Thoracic aorta (tissue), 2 donors: ENCODE measurements at regions not wholly inside any gene's neighbourhood (a gene's known extent, or its start where the extent isn't known, plus 50 kb on each side); places are given as distances from the start of the nearest gene placed in this dataset.
A peak's percentile ranks its signal among the peaks of the same experiment; 100 is the strongest.

Experiments
- ATAC-seq: fragments of 150-250 bp; one replicate; pipeline ENCODE4 v1.8.0; 2017; ENCODE audit warnings: low read depth; ENCODE audit not compliant: insufficient number of reproducible peaks, low FRiP score
- DNase-seq: peaks from one replicate; pipeline ENCODE4 v3.0.0-alpha.2; 2020; ENCODE audit warnings: low spot score
- H3K27ac ChIP-seq, 2 donors: fragments of 200-600 bp; sonication (generic); 1 replicate in 1 of 2; 2 replicates in 1 of 2; pipeline ENCODE4 v1.5.1; 2016; ENCODE audit warnings: mild to moderate bottlenecking in 2 of 2, moderate library complexity in 2 of 2
- H3K27me3 ChIP-seq: fragments of 200-600 bp; sonication (generic); replicated peaks from 2 replicates; pipeline ENCODE4 v1.6.0; 2016; ENCODE audit warnings: mild to moderate bottlenecking; ENCODE audit not compliant: insufficient read depth
- H3K36me3 ChIP-seq: fragments of 200-600 bp; sonication (generic); one replicate; pipeline ENCODE4 v1.5.1; 2016
- H3K4me1 ChIP-seq, 2 donors: fragments of 200-600 bp; sonication (generic); 1 replicate in 1 of 2; 2 replicates in 1 of 2; pipeline versions ENCODE4 v1.5.1 to v1.6.0; 2016; ENCODE audit warnings: low read depth in 2 of 2, mild to moderate bottlenecking in 1 of 2; ENCODE audit not compliant: control insufficient read depth in 1 of 2
- H3K4me3 ChIP-seq: fragments of 200-600 bp; sonication (generic); 2 replicates; pipeline ENCODE4 v1.5.1; 2016; ENCODE audit warnings: mild to moderate bottlenecking
- H3K9me3 ChIP-seq: fragments of 200-600 bp; sonication (generic); 2 replicates; pipeline ENCODE4 v1.5.1; 2016
- CTCF ChIP-seq: fragments of 200-600 bp; sonication (generic); IDR thresholded peaks from one replicate; pipeline ENCODE4 v1.5.1; 2019; ENCODE audit warnings: antibody characterized with exemption

GRCh38 chr11:70498171-70498571, 99.8 kb downstream of the CTTN start:
- Histone ChIP-seq H3K27me3 (no peaks in the 10 kb centered on the region), H3K9me3 (no peaks in the 10 kb centered on the region), H3K36me3 (no peaks in the 10 kb centered on the region), H3K4me1 (peaks cover 0 to 11% of the 10 kb centered on the region in 2 donors), H3K4me3 (no peak overlapping the region), H3K27ac (no peak overlapping the region)
- no peak for TF ChIP-seq CTCF
- ATAC-seq (no peak), DNase-seq (no peak)

GRCh38 chr11:70498976-70499801, 100.9 kb downstream of the CTTN start:
- Histone ChIP-seq H3K9me3 (no peaks in the 10 kb centered on the region), H3K27me3 (no peaks in the 10 kb centered on the region), H3K4me1 (peaks cover 0 to 11% of the 10 kb centered on the region in 2 donors), H3K27ac (no peak overlapping the region), H3K36me3 (no peaks in the 10 kb centered on the region), H3K4me3 (no peak overlapping the region)
- no peak for DNase-seq
- ATAC-seq: no peak
- no peak for TF ChIP-seq CTCF

GRCh38 chr11:70500076-70500847, 101.9 kb downstream of the CTTN start:
- no peak for TF ChIP-seq CTCF
- no peak overlapping the region for H3K4me3 ChIP-seq
- H3K36me3 ChIP-seq: no peaks in the 10 kb centered on the region
- no peaks in the 10 kb centered on the region for H3K9me3 ChIP-seq
- peaks cover 0 to 11% of the 10 kb centered on the region in 2 donors for H3K4me1 ChIP-seq
- ATAC-seq (no peak), DNase-seq (no peak)
- H3K27ac ChIP-seq: no peak overlapping the region
- H3K27me3 ChIP-seq: no peaks in the 10 kb centered on the region

DNA sequence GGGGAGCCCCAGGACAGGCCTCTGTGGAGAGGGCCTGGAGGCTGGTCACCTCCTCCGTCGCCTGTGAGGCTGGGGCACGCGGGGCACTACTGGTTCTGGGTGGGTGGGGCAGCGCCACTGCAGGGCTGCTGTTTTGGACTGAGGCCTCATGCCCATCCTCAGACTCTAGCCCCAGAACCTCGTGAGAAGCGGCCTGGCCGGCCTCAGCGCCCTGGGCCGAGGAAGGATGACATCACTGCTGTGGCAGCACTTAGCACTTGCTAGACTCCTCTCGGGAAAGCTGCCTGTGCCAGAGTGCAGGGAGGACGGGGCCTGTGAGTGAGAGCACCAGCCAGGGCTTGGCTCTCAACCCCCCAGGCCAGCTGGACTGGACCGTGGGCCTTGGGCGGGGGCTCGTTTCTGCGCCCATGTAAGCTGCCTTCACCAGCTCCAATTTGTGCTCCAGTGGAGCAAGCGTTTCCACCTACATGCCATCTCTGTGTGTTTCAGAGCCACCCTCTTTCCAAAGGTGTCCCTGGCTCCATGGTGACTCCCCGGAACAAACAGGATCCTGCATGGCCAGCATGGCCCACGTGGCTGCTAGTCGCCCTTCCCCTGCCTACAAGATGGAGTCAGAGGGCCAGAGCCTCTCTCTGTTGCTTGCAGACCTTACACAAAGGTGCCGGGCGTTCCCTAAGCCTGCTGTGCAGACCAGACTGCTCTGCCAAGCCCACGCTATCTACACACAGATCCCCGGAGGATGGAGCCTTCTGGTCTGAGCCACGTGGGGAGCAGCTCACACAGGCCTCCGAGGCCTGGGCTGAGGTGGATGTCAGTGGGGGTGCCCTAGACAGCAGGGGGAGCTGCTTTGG, 102.9 kb downstream of the CTTN start:
- DNase-seq: no peak
- H3K36me3 ChIP-seq: no peaks in the 10 kb centered on the region
- peaks cover 0 to 11% of the 10 kb centered on the region in 2 donors for H3K4me1 ChIP-seq
- H3K27me3 ChIP-seq: no peaks in the 10 kb centered on the region
- no peak overlapping the region for H3K4me3 ChIP-seq
- ATAC-seq: peak; percentile 66
- TF ChIP-seq CTCF: no peak
- H3K27ac ChIP-seq: peak overlapping the region in 1 of 2 donors; percentile 7
- H3K9me3 ChIP-seq: no peaks in the 10 kb centered on the region
